ENCODE measurements at regions not wholly inside any gene's neighbourhood (a gene's known extent, or its start where the extent isn't known, plus 50 kb on each side); places are given as distances from the start of the nearest gene placed in this dataset.

- DNase-seq: peak in 1 of 3 experiments; percentile 17
These were observed 239.4 kb downstream of the TEX29 start for GRCh38 chr13:111559612-111560403.

GRCh38 chr13:111561091-111561781 lies 240.8 kb downstream of the TEX29 start:
- DNase-seq: no peak

GRCh38 chr13:111562716-111563115 lies 242.3 kb downstream of the TEX29 start:
- DNase-seq: peak in 1 of 3 experiments; percentile 25

GRCh38 chr13:111564606-111565005 lies 244.2 kb downstream of the TEX29 start:
- no peak for DNase-seq

GRCh38 chr13:111565400-111565799 lies 245.0 kb downstream of the TEX29 start:
- DNase-seq: no peak

- no peak for DNase-seq
These were observed 246.1 kb downstream of the TEX29 start for GRCh38 chr13:111566567-111566966.

GRCh38 chr13:111567637-111568036 lies 247.2 kb downstream of the TEX29 start:
- no peak for DNase-seq

GRCh38 chr13:111568290-111568689 lies 247.8 kb downstream of the TEX29 start:
- no peak for DNase-seq

GRCh38 chr13:111570911-111571310 lies 250.5 kb downstream of the TEX29 start:
- peak in 1 of 3 experiments; percentile 20 for DNase-seq

- DNase-seq: peak; percentile 72 to 100 (median 98)
These were observed 252.7 kb downstream of the TEX29 start for GRCh38 chr13:111572956-111573761.

GRCh38 chr13:111573801-111574200 lies 253.4 kb downstream of the TEX29 start:
- DNase-seq: no peak

- no peak for DNase-seq
These were observed 254.8 kb downstream of the TEX29 start for GRCh38 chr13:111575276-111575675.

GRCh38 chr13:111575719-111576118 lies 255.3 kb downstream of the TEX29 start:
- DNase-seq: no peak

- DNase-seq: peak in 2 of 3 experiments; percentile 18 to 64
These were observed 256.9 kb downstream of the TEX29 start for GRCh38 chr13:111577208-111577828.

- peak in 2 of 3 experiments; percentile 44 to 72 for DNase-seq
These were observed 257.6 kb downstream of the TEX29 start for GRCh38 chr13:111577956-111578605.

- no peak for DNase-seq
These were observed 263.7 kb downstream of the TEX29 start for GRCh38 chr13:111584101-111584672.

GRCh38 chr13:111584870-111585269 lies 264.4 kb downstream of the TEX29 start:
- no peak for DNase-seq

- no peak for DNase-seq
These were observed 265.8 kb downstream of the TEX29 start for GRCh38 chr13:111586291-111586690.

GRCh38 chr13:111587249-111587648 lies 266.8 kb downstream of the TEX29 start:
- DNase-seq: no peak

- no peak for DNase-seq
These were observed 268.9 kb downstream of the TEX29 start for GRCh38 chr13:111589321-111589720.

- DNase-seq: no peak
These were observed 269.6 kb downstream of the TEX29 start for GRCh38 chr13:111589992-111590391.

- DNase-seq: no peak
These were observed 270.4 kb downstream of the TEX29 start for GRCh38 chr13:111590796-111591195.

Data from NCI-H1417 (cell line).